ENCODE measurements at regions not wholly inside any gene's neighbourhood (a gene's known extent, or its start where the extent isn't known, plus 50 kb on each side); places are given as distances from the start of the nearest gene placed in this dataset.
"Not testable (repeated sequence)": the region's sequence is repeated elsewhere in the genome, so short reads cannot be mapped to it uniquely, and the experiment has no call there.

GRCh38 chr17:6251640-6252039 is 181.5 kb downstream of the WSCD1 start:
- not testable (repeated sequence) for DNase-seq

DNA sequence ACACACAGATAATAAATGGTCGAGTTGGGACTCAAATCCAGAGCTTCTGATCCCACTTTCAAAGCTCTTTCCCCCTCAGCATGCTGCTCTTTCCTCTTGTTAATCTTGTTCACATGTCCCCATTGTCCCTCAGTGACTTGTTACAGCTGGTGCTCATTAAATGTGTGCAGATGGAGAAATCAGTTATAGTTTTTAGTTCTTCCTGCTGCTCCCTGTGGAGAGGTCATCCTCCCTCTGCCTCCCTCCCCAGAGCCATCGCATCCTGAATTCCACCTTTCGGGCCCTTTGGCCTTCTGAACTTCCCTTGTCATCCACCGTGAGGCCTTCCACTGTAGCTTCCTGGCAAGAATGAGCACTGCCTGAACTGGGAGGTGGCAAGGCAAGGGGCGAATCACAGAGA is 179.6 kb downstream of the WSCD1 start:
- no peak for DNase-seq

DNA sequence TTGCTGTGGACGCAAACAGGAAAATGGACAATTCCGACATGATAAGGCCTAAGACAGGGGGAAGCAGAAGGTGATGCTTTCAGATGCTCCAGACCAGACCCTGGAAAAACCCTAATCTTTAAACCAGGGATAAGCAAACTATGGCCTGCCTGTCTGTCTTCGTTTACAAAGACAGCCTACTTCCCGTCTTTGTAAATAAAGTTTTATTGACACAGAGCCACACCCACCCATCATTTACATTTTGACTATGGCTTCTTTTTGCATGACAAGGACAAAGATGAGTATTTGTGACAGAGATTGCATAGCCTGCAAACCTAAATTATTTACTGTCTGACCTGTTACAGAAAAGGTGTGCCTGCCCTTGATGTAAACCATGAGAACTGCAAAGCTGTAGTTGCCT is 177.9 kb downstream of the WSCD1 start:
- DNase-seq: no peak

GRCh38 chr17:6245301-6246177 is 175.4 kb downstream of the WSCD1 start:
- DNase-seq: no peak

DNA sequence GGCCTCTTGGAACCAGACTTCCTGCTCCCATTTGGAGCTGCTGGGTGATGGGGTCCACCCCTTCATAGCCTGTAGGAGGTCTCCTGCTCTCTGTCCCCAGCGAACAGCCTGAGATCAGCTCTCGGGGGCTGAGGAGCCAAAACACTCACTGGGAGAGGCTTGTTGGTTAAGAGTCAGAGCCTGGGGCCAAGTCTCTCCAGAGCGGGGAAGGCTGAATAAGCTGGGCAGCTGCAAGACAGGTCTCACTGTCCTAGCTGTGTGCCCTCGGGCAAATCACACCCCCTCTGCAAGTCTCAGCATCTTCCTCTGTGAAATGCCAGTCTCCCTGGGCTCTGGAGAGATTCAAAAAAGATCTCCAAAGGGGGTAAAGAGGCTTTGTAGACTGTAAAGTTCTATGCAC is 174.6 kb downstream of the WSCD1 start:
- DNase-seq: no peak

DNA sequence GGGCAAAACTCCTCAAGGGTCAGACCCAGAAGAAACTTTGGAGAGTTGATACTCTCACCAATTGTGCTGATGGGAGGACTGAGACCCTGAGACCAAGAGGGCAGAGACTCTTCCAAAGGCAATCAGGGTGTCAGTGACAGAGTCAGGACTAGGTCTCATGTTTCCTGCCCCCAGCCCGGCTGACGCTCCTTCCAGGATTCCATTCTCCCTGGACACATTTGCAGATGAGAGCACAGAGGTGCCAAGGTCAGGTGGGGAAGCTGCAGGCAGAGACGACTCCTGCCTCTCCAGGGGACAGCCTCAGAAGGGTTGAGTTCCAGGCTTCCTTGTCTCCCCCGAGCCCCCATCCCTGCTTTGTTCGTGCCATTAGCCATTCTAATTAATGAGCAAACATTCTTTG is 174.1 kb downstream of the WSCD1 start:
- DNase-seq: no peak

- no peak for DNase-seq
Measured at GRCh38 chr17:6243186-6243585, 173.0 kb downstream of the WSCD1 start.

- DNase-seq: no peak
Measured at GRCh38 chr17:6241996-6242395, 171.8 kb downstream of the WSCD1 start.

- DNase-seq: no peak
Measured at GRCh38 chr17:6241381-6241780, 171.2 kb downstream of the WSCD1 start.

DNA sequence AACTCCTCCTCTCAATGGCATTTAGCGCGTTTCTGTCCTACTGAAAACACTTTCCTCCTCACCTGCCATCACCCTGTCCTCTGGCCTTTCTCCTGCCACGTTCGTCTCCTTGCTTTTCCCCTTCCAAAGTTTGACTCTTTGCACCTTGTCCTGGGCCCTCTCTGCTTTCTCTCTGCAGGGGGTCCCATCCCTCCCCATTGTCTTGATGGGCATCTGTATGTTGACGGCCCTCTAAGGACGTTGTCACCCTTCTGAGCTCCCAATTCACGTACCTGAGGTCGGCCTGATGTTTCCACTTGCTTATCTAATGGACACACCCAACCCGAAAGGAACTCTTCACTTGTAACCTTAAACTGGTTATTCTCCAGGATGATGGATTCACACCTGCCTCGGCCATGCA is 170.4 kb downstream of the WSCD1 start:
- DNase-seq: no peak

- no peak for DNase-seq
Measured at GRCh38 chr17:6240001-6240400, 169.8 kb downstream of the WSCD1 start.

GRCh38 chr17:6239241-6239798 is 169.1 kb downstream of the WSCD1 start:
- no peak for DNase-seq

DNA sequence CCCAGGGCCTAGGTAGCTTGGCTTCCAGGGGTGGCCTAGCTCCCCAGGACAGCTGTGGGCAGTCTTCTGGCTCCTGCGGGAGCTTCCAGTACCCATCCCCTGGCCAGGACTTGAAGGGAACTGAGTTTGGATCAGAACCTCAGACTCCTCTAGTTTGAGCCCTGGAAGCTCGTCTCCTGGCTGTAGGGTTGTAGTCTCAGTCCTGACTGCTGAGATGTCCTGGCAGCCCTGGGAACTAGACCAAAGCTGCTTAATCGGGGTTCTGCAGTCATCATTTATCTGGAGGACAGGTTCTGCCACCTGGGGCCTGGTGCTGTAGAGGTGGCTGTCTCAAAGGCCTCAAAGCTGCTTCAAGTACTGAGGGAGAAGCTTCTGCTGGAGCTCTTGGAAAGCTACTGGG is 163.7 kb downstream of the WSCD1 start:
- no peak for DNase-seq

DNA sequence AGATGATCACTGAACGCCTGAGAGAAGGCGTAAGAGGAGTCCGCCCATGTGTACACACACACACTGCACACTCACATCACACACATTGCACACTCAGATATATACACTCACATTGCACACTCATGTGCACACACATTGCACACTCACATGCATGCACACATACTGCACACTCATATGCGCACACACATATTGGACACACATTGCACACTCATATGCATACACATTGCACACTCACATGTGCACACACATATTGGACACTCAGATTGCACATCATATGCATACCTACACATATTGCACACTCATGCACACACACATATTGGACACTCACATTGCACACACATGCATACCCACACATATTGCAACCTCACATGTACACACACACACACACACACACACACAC is 163.2 kb downstream of the WSCD1 start:
- no peak for DNase-seq

- DNase-seq: no peak
Measured at GRCh38 chr17:6232732-6233101, 162.5 kb downstream of the WSCD1 start.

- DNase-seq: no peak
Measured at GRCh38 chr17:6231886-6232731, 161.9 kb downstream of the WSCD1 start.

- DNase-seq: no peak
Measured at GRCh38 chr17:6231465-6231864, 161.3 kb downstream of the WSCD1 start.

- DNase-seq: no peak
Measured at GRCh38 chr17:6218333-6218732, 148.2 kb downstream of the WSCD1 start.

DNA sequence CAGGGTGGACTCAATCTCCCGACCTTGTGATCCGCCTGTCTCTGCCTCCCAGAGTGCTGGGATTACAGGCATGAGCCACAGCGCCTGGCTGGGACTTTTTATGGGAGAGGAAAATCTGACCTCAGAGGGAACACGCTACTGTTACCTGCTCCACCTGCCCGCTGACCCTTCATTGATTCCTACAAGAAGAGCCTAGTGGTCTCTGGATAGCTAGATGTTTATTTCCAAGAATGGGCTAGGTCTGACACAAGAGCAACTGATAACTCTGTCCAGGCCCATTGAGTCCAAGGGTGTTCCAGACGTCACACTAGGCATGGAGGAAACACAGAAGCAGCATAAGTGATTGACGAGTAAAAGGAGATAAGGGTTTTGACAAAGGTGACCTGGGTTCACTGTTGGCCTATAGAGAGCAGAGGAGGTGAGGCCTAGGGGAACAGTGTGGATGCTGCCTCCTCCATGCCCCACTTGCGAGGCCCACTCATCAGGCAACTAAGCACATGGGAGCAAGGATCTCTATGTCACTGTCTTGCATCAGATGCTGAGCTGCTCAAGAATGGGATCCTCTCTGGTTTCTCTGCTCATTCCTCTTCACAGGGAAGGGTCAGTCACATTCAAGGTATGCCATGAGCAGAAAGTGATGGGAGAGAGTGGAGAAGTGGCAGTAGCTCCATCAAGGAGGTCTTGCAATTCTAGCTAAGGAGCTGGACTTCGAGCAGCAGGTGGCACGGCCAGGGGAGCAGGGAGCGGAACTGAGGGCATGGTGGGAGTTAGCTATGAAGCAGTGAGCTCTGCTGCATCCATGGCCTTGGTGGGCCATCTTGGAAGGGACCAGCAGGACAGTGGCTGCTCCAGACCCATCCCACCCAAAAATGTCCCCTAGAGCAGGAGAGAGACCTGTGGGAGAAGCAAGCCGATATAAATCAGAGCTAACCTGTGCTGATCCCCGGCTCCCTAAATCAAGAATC is 145.2 kb downstream of the WSCD1 start:
- DNase-seq: no peak

DNA sequence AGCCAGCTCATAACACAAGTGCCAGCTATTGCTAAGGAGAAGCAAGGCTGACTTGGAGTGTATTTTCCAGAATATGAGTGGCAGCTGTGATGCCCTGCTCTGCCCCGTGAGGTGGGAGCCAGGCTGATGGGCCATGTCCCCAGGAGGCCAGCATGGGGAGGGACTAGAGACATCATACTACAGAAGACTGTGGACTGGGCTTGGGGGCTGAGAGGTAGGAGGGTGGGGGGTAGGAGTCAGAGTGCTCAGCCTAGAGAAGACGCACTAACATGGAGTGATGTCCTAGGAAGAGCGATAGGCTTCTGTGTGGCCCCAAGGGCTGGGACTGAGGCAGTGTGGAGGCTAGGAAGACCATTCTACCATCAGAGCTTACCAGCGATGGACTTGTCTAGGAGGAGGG is 143.7 kb downstream of the WSCD1 start:
- DNase-seq: no peak

DNA sequence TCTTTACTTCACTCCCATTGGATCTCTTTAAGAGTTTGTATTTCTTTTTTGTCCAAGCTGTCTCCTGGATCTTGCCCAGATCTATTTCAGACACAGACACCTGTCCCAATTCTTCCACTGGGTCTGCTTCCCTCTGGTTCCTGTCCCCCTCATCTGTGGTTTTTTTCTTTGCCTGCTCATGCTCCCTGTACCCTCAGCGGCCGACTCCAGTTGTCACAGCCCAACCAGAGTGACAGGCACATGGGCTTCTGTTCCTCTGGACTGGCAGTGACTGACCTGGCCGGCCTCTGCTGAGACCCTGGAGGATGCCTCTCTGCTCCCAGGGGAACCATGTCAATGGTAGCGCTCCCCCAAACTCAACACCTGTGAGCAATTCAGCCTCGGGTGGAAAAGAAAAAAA is 142.6 kb downstream of the WSCD1 start:
- no peak for DNase-seq

- no peak for DNase-seq
Measured at GRCh38 chr17:6209829-6210228, 139.7 kb downstream of the WSCD1 start.
